H9 (cell line): ENCODE measurements at regions not wholly inside any gene's neighbourhood (a gene's known extent, or its start where the extent isn't known, plus 50 kb on each side); places are given as distances from the start of the nearest gene placed in this dataset.

Source experiments
- DNase-seq: peaks from one replicate; pipeline ENCODE4 v3.0.0-alpha.2; 2017
- H2AFZ ChIP-seq: one replicate; pipeline ENCODE4 v1.6.1; 2013; ENCODE audit warnings: mild to moderate bottlenecking, low read length, control low read depth, moderate library complexity
- H2AK5ac ChIP-seq: 2 replicates; pipeline ENCODE4 v1.6.1; 2013; ENCODE audit warnings: low read length, control low read depth, mixed read lengths; ENCODE audit not compliant: insufficient read length
- H2BK120ac ChIP-seq: one replicate; pipeline ENCODE4 v1.6.1; 2013; ENCODE audit warnings: low read depth, mild to moderate bottlenecking, low read length, control low read depth, inconsistent platforms; ENCODE audit not compliant: poor library complexity, severe bottlenecking
- H2BK12ac ChIP-seq: 2 replicates; pipeline ENCODE4 v1.6.1; 2013; ENCODE audit warnings: low read length, control low read depth, mixed read lengths, low read depth; ENCODE audit not compliant: insufficient read length
- H2BK15ac ChIP-seq: 2 replicates; pipeline ENCODE4 v1.6.1; 2013; ENCODE audit warnings: low read depth, low read length, control low read depth
- H2BK20ac ChIP-seq: one replicate; pipeline ENCODE4 v1.6.1; 2013; ENCODE audit warnings: low read depth, mild to moderate bottlenecking, low read length, control low read depth, inconsistent platforms; ENCODE audit not compliant: poor library complexity, severe bottlenecking
- H2BK5ac ChIP-seq: 2 replicates; pipeline ENCODE4 v1.6.1; 2013; ENCODE audit warnings: low read length, control low read depth, mixed read lengths; ENCODE audit not compliant: insufficient read length
- H3K14ac ChIP-seq: 2 replicates; pipeline ENCODE4 v1.6.1; 2013; ENCODE audit warnings: low read length, control low read depth; ENCODE audit not compliant: insufficient read depth
- H3K18ac ChIP-seq: 2 replicates; pipeline ENCODE4 v1.6.1; 2013; ENCODE audit warnings: low read depth, mild to moderate bottlenecking, mixed read lengths, low read length, control low read depth; ENCODE audit not compliant: insufficient read length
- H3K23ac ChIP-seq: 2 replicates; pipeline ENCODE4 v1.6.1; 2013; ENCODE audit warnings: low read length, control low read depth, mixed read lengths, low read depth; ENCODE audit not compliant: insufficient read length
- H3K23me2 ChIP-seq: 2 replicates; pipeline ENCODE4 v1.6.1; 2013; ENCODE audit warnings: low read depth, mild to moderate bottlenecking, mixed read lengths, low read length, control low read depth; ENCODE audit not compliant: insufficient read length, poor library complexity, severe bottlenecking
- H3K27ac ChIP-seq: 2 replicates; pipeline ENCODE4 v1.5.1; 2013; ENCODE audit warnings: low read length, control low read depth, mixed read lengths, low read depth; ENCODE audit not compliant: insufficient read length
- H3K27me3 ChIP-seq: 2 replicates; pipeline ENCODE4 v1.6.1; 2013; ENCODE audit warnings: low read length, control low read depth, inconsistent platforms; ENCODE audit not compliant: insufficient read depth
- H3K4ac ChIP-seq: 2 replicates; pipeline ENCODE4 v1.6.1; 2013; ENCODE audit warnings: low read depth, mild to moderate bottlenecking, control low read depth, inconsistent platforms, low read length, moderate library complexity
- H3K4me1 ChIP-seq: 2 replicates; pipeline ENCODE4 v1.6.1; 2013; ENCODE audit warnings: low read length, control low read depth, inconsistent platforms; ENCODE audit not compliant: insufficient read depth
- H3K4me2 ChIP-seq: 2 replicates; pipeline ENCODE4 v1.6.1; 2013; ENCODE audit warnings: low read length, control low read depth, mixed read lengths; ENCODE audit not compliant: insufficient read length, insufficient read depth
- H3K56ac ChIP-seq: 2 replicates; pipeline ENCODE4 v1.6.1; 2013; ENCODE audit warnings: low read depth, mild to moderate bottlenecking, mixed read lengths, low read length, control low read depth; ENCODE audit not compliant: insufficient read length
- H3K79me1 ChIP-seq: 2 replicates; pipeline ENCODE4 v1.6.1; 2013; ENCODE audit warnings: low read depth, mild to moderate bottlenecking, moderate library complexity, low read length, control low read depth, inconsistent platforms; ENCODE audit not compliant: insufficient read depth, poor library complexity, severe bottlenecking
- H3K79me2 ChIP-seq: 2 replicates; pipeline ENCODE4 v1.6.1; 2013; ENCODE audit warnings: low read length, control low read depth, inconsistent platforms; ENCODE audit not compliant: insufficient read depth
- H3K9ac ChIP-seq: 2 replicates; pipeline ENCODE4 v1.6.1; 2013; ENCODE audit warnings: low read length, control low read depth, mixed read lengths; ENCODE audit not compliant: insufficient read length; ENCODE audit errors: extremely low read depth
- H3K9me3 ChIP-seq: one replicate; pipeline ENCODE4 v1.6.1; 2013; ENCODE audit warnings: low read depth, low read length, inconsistent platforms; ENCODE audit not compliant: control insufficient read depth
- H3T11ph ChIP-seq: one replicate; pipeline ENCODE4 v1.6.1; 2013; ENCODE audit warnings: mild to moderate bottlenecking, low read length, control low read depth, inconsistent platforms
- H4K20me1 ChIP-seq: one replicate; pipeline ENCODE4 v1.6.1; 2013; ENCODE audit not compliant: control insufficient read depth, insufficient read length, insufficient read depth
- H4K5ac ChIP-seq: 2 replicates; pipeline ENCODE4 v1.6.1; 2013; ENCODE audit warnings: low read depth, mild to moderate bottlenecking, mixed read lengths, low read length, control low read depth; ENCODE audit not compliant: insufficient read length
- H4K8ac ChIP-seq: replicated peaks from 2 replicates; pipeline ENCODE4 v1.6.1; 2013; ENCODE audit warnings: low read length, control low read depth, mixed read lengths, low read depth; ENCODE audit not compliant: insufficient read length
- H4K91ac ChIP-seq: 2 replicates; pipeline ENCODE4 v1.6.1; 2013; ENCODE audit warnings: low read depth, mild to moderate bottlenecking, moderate library complexity, mixed read lengths, low read length, control low read depth; ENCODE audit not compliant: insufficient read length
- H3K27ac Mint-ChIP-seq, 3 experiments: 2 replicates in 2 of 3; 3 replicates in 1 of 3; pipeline ENCODE4 v1.8.0; 2020 to 2021; ENCODE audit warnings: mixed read lengths in 3 of 3, mild to moderate bottlenecking in 1 of 3, moderate library complexity in 1 of 3
- H3K27me3 Mint-ChIP-seq: 2 replicates; pipeline ENCODE4 v1.8.0; 2021; ENCODE audit warnings: low read depth, mild to moderate bottlenecking, moderate library complexity, mixed read lengths
- H3K36me3 Mint-ChIP-seq, 3 experiments: 2 replicates in 2 of 3; 3 replicates in 1 of 3; pipeline ENCODE4 v1.8.0; 2020 to 2021; ENCODE audit warnings: low read depth in 3 of 3, mixed read lengths in 3 of 3; ENCODE audit not compliant: insufficient read depth in 1 of 3
- H3K4me1 Mint-ChIP-seq, 2 experiments: 2 replicates each; pipeline ENCODE4 v1.8.0; 2020; ENCODE audit warnings: mixed read lengths in 2 of 2
- H3K4me3 Mint-ChIP-seq, 2 experiments: 2 replicates in 1 of 2; 3 replicates in 1 of 2; pipeline ENCODE4 v1.8.0; 2020 to 2021; ENCODE audit warnings: mild to moderate bottlenecking in 2 of 2, mixed read lengths in 2 of 2, moderate library complexity in 1 of 2
- H3K9me3 Mint-ChIP-seq, 2 experiments: 2 replicates in 1 of 2; 3 replicates in 1 of 2; pipeline ENCODE4 v1.8.0; 2020; ENCODE audit warnings: mild to moderate bottlenecking in 2 of 2, mixed read lengths in 2 of 2, moderate library complexity in 1 of 2
- CTCF ChIP-seq: fragments of 200-600 bp; sonication (generic); conservative IDR thresholded peaks from 3 replicates; pipeline ENCODE4 v1.8.0; 2021; ENCODE audit warnings: antibody characterized with exemption, mild to moderate bottlenecking
- WGBS: extraction: QIAGEN DNeasy Blood & Tissue Kit; methylation state at CpG from one replicate; pipeline ENCODE4 v1.1.7; 2013; ENCODE audit warnings: missing lambda C conversion rate, low lambda C conversion rate, mixed read lengths; ENCODE audit not compliant: insufficient read length; ENCODE audit errors: extremely low coverage; 5-methylcytosine and 5-hydroxymethylcytosine counted together

- H2BK5ac ChIP-seq: no peak overlapping the region
- H4K20me1 ChIP-seq: no peaks in the 10 kb centered on the region
- H3K79me2 ChIP-seq: no peaks in the 10 kb centered on the region
- H3K4me3 Mint-ChIP-seq: no peak overlapping the region
- no peak overlapping the region for H4K5ac ChIP-seq
- no peak overlapping the region for H2BK15ac ChIP-seq
- no peak overlapping the region for H3K14ac ChIP-seq
- no peak overlapping the region for H2AK5ac ChIP-seq
- H3K36me3 Mint-ChIP-seq: no peaks in the 10 kb centered on the region
- no peak overlapping the region for H3T11ph ChIP-seq
- no peak overlapping the region for H3K56ac ChIP-seq
- DNase-seq: no peak
- H3K4me1 ChIP-seq: peaks cover 4% of the 10 kb centered on the region; the same call in 1 of the 2 replicates
- no peaks in the 10 kb centered on the region for H3K9me3 Mint-ChIP-seq
- no peak overlapping the region for H2BK20ac ChIP-seq
- H3K9me3 ChIP-seq: no peaks in the 10 kb centered on the region
- H3K27ac ChIP-seq: no peak overlapping the region
- H3K9ac ChIP-seq: no peak overlapping the region
- H3K18ac ChIP-seq: no peak overlapping the region
- no peak for TF ChIP-seq CTCF
- H3K4me2 ChIP-seq: no peak overlapping the region
- H3K4me1 Mint-ChIP-seq: peaks cover 10 to 11% of the 10 kb centered on the region in 2 experiments
- H3K79me1 ChIP-seq: no peaks in the 10 kb centered on the region
- no peaks in the 10 kb centered on the region; the same call in 1 of the 2 replicates for H3K27me3 ChIP-seq
- no CpG with 5 or more reads among the region's 2 CpGs for WGBS
- H4K91ac ChIP-seq: no peak overlapping the region
- H2BK12ac ChIP-seq: no peak overlapping the region
- H3K27me3 Mint-ChIP-seq: peaks cover 19% of the 10 kb centered on the region
- no peak overlapping the region for H2AFZ ChIP-seq
- no peak overlapping the region for H3K4ac ChIP-seq
- no peak overlapping the region for H3K23ac ChIP-seq
- H4K8ac ChIP-seq: no peak overlapping the region
- no peak overlapping the region for H3K27ac Mint-ChIP-seq
- no peaks in the 10 kb centered on the region for H3K23me2 ChIP-seq
- H2BK120ac ChIP-seq: no peak overlapping the region
Measured at GRCh38 chr10:91040343-91040742, 119.5 kb upstream of the ANKRD1 start.
